D721Med (cell line): ENCODE measurements at regions not wholly inside any gene's neighbourhood (a gene's known extent, or its start where the extent isn't known, plus 50 kb on each side); places are given as distances from the start of the nearest gene placed in this dataset.
"Not testable (repeated sequence)": the region's sequence is repeated elsewhere in the genome, so short reads cannot be mapped to it uniquely, and the experiment has no call there.

Experiments used
- DNase-seq: peaks from one replicate; pipeline ENCODE4 v3.0.0; 2011; ENCODE audit warnings: low spot score; ENCODE audit not compliant: insufficient read length
- FAIRE-seq: peaks from 2 replicates; lab custom pipeline; 2011; peaks lifted over from hg19 to GRCh38; lab: Jason Lieb, UNC
- CTCF ChIP-seq: IDR thresholded peaks from 2 replicates; pipeline ENCODE4 v1.5.1; 2012; ENCODE audit warnings: mild to moderate bottlenecking, control low read depth; ENCODE audit not compliant: insufficient read depth; ENCODE audit errors: missing control alignments

DNA sequence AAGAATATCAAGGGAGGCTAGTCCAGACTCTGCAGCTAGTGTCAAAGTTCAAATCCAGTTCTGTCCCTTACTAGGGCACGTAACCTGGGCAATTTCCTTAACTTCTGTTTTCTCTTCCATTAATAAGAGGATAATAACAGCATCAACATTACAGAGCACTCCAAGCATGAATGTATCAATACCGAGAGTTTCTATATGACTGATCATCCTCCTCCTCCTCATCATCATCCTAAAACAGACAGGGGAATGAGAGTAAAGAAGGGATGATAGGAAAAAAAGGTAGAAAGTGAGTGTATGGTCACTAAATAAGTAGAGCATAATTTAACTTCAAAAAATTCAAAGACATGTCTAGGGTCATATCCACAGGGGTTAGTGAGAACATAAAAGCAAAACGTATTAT is 171.4 kb downstream of the NDUFA12 start:
- DNase-seq (no peak), FAIRE-seq (no peak)
- no peak for TF ChIP-seq CTCF

GRCh38 chr12:94831081-94831751 is 172.3 kb downstream of the NDUFA12 start:
- DNase-seq: no peak
- no peak for FAIRE-seq
- TF ChIP-seq CTCF: no peak

GRCh38 chr12:94829552-94829951 is 173.9 kb downstream of the NDUFA12 start:
- FAIRE-seq: no peak
- no peak for DNase-seq
- no peak for TF ChIP-seq CTCF

DNA sequence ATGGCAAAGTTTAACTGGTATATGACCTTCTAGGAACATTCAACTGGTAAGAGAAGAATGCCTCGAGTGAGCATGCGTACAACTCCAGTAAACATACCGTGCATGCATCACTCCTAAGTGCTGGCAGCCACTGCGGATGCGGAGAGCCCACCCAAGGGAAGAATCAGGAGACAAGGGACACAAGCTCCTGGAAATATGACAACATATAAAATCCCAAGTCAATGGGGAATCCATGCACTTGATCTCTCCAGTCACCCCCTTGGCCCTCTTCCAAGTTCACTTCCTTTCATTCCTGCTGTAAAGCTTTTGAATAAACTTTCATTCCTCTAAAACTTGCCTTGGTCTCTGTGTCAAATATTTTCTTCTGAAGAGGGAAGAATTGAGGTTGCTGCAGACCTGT is 168.7 kb upstream of the TMCC3 start:
- FAIRE-seq (no peak), DNase-seq (no peak)
- TF ChIP-seq CTCF: no peak

DNA sequence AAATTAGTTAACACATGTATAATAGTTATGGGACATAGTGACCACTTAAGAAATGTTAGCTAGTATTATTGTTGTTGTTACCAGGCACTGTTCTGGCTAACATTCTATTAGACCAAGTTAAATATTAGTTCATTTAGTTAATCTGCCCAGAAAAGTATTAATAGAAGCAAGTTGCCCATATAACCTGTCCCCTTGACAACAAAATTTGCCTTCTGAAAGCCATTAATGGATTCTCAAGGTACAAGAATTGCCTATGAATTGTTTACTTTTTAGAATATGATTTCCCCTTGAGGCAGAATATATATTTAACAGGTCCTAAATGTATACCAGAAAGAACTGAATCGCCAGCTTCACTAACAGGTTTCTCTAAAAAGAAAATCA is 167.3 kb upstream of the TMCC3 start:
- TF ChIP-seq CTCF: no peak
- DNase-seq: no peak
- FAIRE-seq: no peak

GRCh38 chr12:94817201-94817600 is 166.8 kb upstream of the TMCC3 start:
- FAIRE-seq, DNase-seq: not testable (repeated sequence)

DNA sequence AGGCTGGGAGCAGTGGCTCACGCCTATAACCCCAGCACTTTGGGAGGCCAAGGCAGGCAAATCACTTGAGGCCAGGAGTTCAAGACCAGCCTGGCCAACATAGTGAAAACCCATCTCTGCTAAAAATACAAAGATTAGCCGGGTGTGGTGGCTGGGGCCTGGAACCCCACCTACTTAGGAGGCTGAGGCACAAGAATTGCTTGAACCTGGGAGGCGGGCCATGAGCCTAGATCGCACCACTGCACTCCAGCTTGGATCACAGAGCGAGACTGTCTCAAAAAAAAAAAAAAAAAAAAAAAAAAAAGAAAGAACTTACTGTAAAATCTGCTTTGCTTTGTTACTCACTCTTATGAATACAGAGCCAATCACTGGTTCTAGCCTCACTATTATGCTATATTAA is 166.4 kb upstream of the TMCC3 start:
- not testable (repeated sequence) for FAIRE-seq, DNase-seq

DNA sequence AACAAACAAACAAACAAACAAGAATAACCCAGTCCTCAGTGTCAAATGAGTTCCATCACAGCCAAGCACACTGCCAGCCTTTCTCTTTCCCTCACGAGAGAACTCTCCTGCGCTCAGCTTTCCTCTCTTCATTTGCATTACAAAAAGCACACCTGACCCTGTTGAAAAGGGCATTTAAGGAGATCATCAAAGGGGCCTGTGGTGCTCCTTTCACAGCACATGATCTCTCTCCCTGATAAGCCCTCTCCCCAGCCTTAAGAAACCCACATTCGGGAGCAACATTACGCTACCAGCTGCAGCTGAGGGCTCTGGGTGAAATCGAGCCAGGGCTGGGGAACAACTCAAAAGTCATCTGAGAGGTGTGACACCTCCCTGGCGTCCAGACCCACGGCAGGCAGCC is 165.6 kb upstream of the TMCC3 start:
- DNase-seq (no peak), FAIRE-seq (no peak)
- no peak for TF ChIP-seq CTCF
